ENCODE measurements at regions not wholly inside any gene's neighbourhood (a gene's known extent, or its start where the extent isn't known, plus 50 kb on each side); places are given as distances from the start of the nearest gene placed in this dataset.

DNA sequence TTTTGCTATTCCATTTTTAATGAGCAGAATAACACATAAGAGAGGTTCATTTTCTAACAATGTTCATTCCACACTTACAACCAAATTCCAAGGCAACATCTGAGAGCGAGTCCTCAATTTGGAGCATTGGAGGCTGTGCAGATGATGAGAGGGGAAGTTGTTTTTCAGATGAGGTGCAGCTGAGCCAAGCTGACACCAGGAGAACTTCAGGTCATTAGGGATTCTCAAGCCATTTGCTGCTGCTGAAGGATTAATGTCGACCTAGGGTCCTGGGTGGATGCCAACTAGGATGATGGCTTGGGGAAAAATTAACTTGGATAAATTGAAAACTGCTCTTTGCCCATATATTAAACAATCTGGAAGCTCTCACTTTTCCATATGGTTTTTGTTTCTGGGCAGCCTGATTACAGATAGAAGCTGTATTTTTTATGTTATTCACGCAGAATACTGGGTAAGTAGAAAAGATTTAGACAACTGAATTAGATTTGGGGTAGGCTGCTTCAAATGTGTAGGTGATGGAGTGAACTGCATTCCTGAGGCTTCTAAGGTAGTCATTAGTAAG, 206.4 kb upstream of the SLC39A10 start:
- Histone ChIP-seq H3K4me3 (ENCODE audit: low read depth, low read length) (no peak overlapping the region), H3K9me3 (ENCODE audit: severe bottlenecking) (no peaks in the 10 kb centered on the region), H3K27me3 (ENCODE audit: insufficient read depth, low read depth, severe bottlenecking) (no peaks in the 10 kb centered on the region), H3K36me3 (no peaks in the 10 kb centered on the region), H3K27ac (no peak overlapping the region)
- DNase-seq = no peak
- no peak for TF ChIP-seq CTCF (IDR thresholded peaks at IDR 0.05; ENCODE audit: low read depth, low read length)

DNA sequence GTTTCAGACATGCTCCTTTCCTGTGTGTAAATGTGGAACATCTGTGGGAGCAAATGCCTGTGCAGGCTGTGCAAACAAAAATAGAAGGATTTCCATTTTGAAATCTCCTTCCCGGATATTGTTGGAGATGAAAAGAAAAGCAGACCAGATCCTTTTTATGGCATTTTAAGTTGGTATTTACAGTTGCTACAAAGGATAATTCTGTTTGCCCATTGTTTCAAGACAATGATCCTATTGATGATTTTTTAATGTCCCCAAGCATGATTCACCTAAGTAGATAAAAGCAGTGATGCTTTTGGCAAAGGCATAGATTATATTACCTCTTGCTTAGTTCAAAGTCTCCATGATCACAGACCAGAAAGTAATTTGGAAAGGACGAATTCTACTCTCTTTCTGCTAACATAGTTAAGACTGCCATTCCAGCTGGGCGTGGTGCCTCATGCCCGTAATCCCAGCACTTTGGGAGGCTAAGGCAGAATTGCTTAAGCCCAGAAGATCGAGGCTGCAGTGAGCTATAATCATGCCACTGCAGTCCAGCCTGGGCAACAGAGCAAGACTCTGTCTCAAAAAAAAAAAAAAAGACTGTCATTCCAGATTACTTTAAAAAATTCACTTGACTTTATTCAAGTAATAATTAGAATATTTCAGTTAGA, 209.6 kb upstream of the SLC39A10 start:
- H3K4me3 ChIP-seq (ENCODE audit: low read depth, low read length) = no peak overlapping the region
- no peaks in the 10 kb centered on the region for H3K36me3 ChIP-seq
- no peak for TF ChIP-seq CTCF (IDR thresholded peaks at IDR 0.05; ENCODE audit: low read depth, low read length)
- DNase-seq = no peak
- no peaks in the 10 kb centered on the region for H3K9me3 ChIP-seq (ENCODE audit: severe bottlenecking)
- H3K27me3 ChIP-seq (ENCODE audit: insufficient read depth, low read depth, severe bottlenecking) = no peaks in the 10 kb centered on the region
- no peak overlapping the region for H3K27ac ChIP-seq

DNA sequence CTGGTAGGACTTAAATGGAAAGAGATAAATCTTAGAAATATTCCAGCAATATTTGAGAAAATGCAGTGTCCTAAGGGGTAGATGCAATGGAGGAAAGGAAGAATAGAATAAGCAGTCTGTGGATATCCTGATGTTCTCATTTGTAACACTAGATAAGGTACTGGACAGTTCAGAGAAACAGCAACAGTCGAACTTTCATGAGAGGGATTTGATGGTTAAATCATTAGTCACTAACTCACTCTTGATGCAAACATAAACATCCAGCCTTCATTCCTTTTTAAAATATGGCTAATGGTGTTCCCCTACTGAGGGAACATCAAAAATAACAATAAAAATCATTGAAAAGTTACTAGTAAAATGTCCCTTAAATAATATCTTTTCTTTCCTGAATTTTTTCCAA, 211.4 kb upstream of the SLC39A10 start:
- Histone ChIP-seq H3K36me3 (no peaks in the 10 kb centered on the region), H3K27ac (no peak overlapping the region), H3K4me3 (ENCODE audit: low read depth, low read length) (no peak overlapping the region), H3K27me3 (ENCODE audit: insufficient read depth, low read depth, severe bottlenecking) (no peaks in the 10 kb centered on the region), H3K9me3 (ENCODE audit: severe bottlenecking) (peaks cover 2% of the 10 kb centered on the region)
- no peak for DNase-seq
- TF ChIP-seq CTCF (IDR thresholded peaks at IDR 0.05; ENCODE audit: low read depth, low read length) = no peak

GRCh38 chr2:195443926-195444325, 213.1 kb upstream of the SLC39A10 start:
- Histone ChIP-seq H3K4me3 (ENCODE audit: low read depth, low read length) (no peak overlapping the region), H3K27me3 (ENCODE audit: insufficient read depth, low read depth, severe bottlenecking) (no peaks in the 10 kb centered on the region), H3K27ac (no peak overlapping the region), H3K9me3 (ENCODE audit: severe bottlenecking) (peaks cover 2% of the 10 kb centered on the region), H3K36me3 (no peaks in the 10 kb centered on the region)
- no peak for TF ChIP-seq CTCF (IDR thresholded peaks at IDR 0.05; ENCODE audit: low read depth, low read length)
- no peak for DNase-seq

GRCh38 chr2:195442458-195443175, 214.4 kb upstream of the SLC39A10 start:
- TF ChIP-seq CTCF (IDR thresholded peaks at IDR 0.05; ENCODE audit: low read depth, low read length) = no peak
- H3K9me3 ChIP-seq (ENCODE audit: severe bottlenecking) = peaks cover 2% of the 10 kb centered on the region
- H3K27ac ChIP-seq = no peak overlapping the region
- no peaks in the 10 kb centered on the region for H3K27me3 ChIP-seq (ENCODE audit: insufficient read depth, low read depth, severe bottlenecking)
- no peak overlapping the region for H3K4me3 ChIP-seq (ENCODE audit: low read depth, low read length)
- no peaks in the 10 kb centered on the region for H3K36me3 ChIP-seq
- no peak for DNase-seq

All from WERI-Rb-1 (cell line).